HepG2 (cell line): ENCODE measurements at regions not wholly inside any gene's neighbourhood (a gene's known extent, or its start where the extent isn't known, plus 50 kb on each side); places are given as distances from the start of the nearest gene placed in this dataset.

Source experiments
- AGO2 ChIP-seq: fragments of 200-400 bp; formaldehyde crosslinking; optimal IDR thresholded peaks from 2 replicates; pipeline ENCODE3; 2017; ENCODE audit warnings: mild to moderate bottlenecking, low read depth, low read length, moderate library complexity
- BRD4 ChIP-seq: sonication (generic); formaldehyde crosslinking; IDR thresholded peaks from 2 replicates; pipeline ENCODE4 v1.4.0; 2020; ENCODE audit warnings: missing genetic modification reagents
- CHD2 ChIP-seq: IDR thresholded peaks from 2 replicates; pipeline ENCODE4 v1.6.1; 2011; ENCODE audit warnings: low read depth, low read length, improper control_type of control experiment
- FOXC1 ChIP-seq: sonication (generic); formaldehyde crosslinking; IDR thresholded peaks from 2 replicates; pipeline ENCODE4 v1.8.0; 2022; ENCODE audit warnings: mild to moderate bottlenecking, missing genetic modification reagents, borderline replicate concordance
- GATA4 ChIP-seq: sonication (generic); IDR thresholded peaks from 2 replicates; pipeline ENCODE4 v1.6.1; 2016; ENCODE audit warnings: antibody characterized with exemption, low read depth, borderline replicate concordance
- HOXA9 ChIP-seq: sonication (generic); formaldehyde crosslinking; IDR thresholded peaks from 2 replicates; pipeline ENCODE4 v1.8.1; 2022; ENCODE audit warnings: missing genetic modification reagents, mild to moderate bottlenecking, moderate library complexity, borderline replicate concordance
- JUN ChIP-seq: sonication (generic); formaldehyde crosslinking; IDR thresholded peaks from 2 replicates; pipeline ENCODE4 v1.4.0; 2020; ENCODE audit warnings: mild to moderate bottlenecking, missing genetic modification reagents
- KAT8 ChIP-seq: IDR thresholded peaks from 2 replicates; pipeline ENCODE4 v1.6.1; 2016; ENCODE audit warnings: missing genetic modification reagents, missing compliant biosample characterization
- MTF1 ChIP-seq: sonication (generic); formaldehyde crosslinking; IDR thresholded peaks from 2 replicates; pipeline ENCODE4 v1.5.0; 2020; ENCODE audit warnings: missing genetic modification reagents
- NFE2L2 ChIP-seq: fragments of 150-350 bp; IDR thresholded peaks from 2 replicates; pipeline ENCODE4 v1.6.1; 2014; ENCODE audit warnings: low read length
- PITX1 ChIP-seq: sonication (generic); formaldehyde crosslinking; IDR thresholded peaks from 2 replicates; pipeline ENCODE4 v1.5.1; 2020; ENCODE audit warnings: mild to moderate bottlenecking, missing genetic modification reagents
- SETDB1 ChIP-seq: sonication (generic); formaldehyde crosslinking; IDR thresholded peaks from 2 replicates; pipeline ENCODE4 v1.5.1; 2020; ENCODE audit warnings: missing genetic modification reagents, mild to moderate bottlenecking, borderline replicate concordance
- ZNF558 ChIP-seq: sonication (generic); formaldehyde crosslinking; IDR thresholded peaks from 2 replicates; pipeline ENCODE4 v1.9.0; 2022; ENCODE audit warnings: mild to moderate bottlenecking, missing genetic modification reagents, borderline replicate concordance
- ZNF788 ChIP-seq: sonication (generic); formaldehyde crosslinking; IDR thresholded peaks from 2 replicates; pipeline ENCODE4 v1.5.0; 2020; ENCODE audit warnings: mild to moderate bottlenecking, missing genetic modification reagents, borderline replicate concordance
- TF ChIP-seq, protein P1 (sequence below): sonication (generic); formaldehyde crosslinking; IDR thresholded peaks from 2 replicates; pipeline ENCODE4 v1.8.0; 2022; ENCODE audit warnings: mild to moderate bottlenecking, missing genetic modification reagents, moderate library complexity
- TF ChIP-seq, protein P2 (sequence below): sonication (generic); formaldehyde crosslinking; IDR thresholded peaks from 2 replicates; pipeline ENCODE4 v1.4.0; 2020; ENCODE audit warnings: missing genetic modification reagents
- TF ChIP-seq, protein P3 (sequence below): sonication (generic); formaldehyde crosslinking; IDR thresholded peaks from 2 replicates; pipeline ENCODE4 v1.9.0; 2021; ENCODE audit warnings: mild to moderate bottlenecking, missing genetic modification reagents

DNA sequence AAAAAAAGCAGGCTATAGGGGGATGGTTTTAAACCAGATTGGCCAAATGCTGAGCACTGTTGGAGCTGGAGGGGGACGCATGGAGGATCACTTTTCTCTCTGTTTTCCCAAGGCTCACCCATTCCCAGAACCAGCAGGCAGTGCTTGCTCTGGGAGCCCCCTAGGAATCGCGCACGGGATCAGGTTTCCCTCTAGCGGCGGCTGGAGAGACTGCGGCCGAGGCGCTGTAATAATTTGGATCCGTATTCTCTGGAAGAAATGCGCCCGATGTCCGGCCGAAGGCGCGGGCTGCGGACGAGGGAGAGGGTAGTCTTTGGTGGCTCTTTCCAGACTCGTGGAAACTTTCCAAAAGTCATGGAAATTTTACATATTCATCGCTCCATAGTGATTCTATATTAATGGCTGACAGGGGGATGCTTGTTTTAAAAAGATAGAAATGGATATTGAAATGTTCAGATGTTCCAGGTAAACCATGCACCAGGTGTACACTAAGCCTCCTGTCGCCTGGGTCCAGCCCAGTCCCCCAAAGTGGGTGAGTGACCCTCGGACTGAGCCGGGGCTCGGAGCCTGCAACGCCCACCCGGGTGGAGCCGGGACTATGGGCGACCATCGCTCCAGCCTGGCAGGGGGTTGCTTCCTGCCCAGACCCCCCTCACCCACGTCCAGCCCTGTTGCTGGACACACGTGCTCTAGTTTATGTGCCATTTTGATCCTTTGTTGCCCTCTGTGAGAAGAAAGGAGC, 78.7 kb upstream of the PHACTR3 start (continued):
- TF ChIP-seq NFE2L2: no peak
- no peak; the same call in 1 of the 2 replicates for TF ChIP-seq PITX1 (CRISPR knock-in tag)
- TF ChIP-seq MTF1 (CRISPR knock-in tag): no peak
- no peak for TF ChIP-seq CHD2
- TF ChIP-seq, protein P1, sequence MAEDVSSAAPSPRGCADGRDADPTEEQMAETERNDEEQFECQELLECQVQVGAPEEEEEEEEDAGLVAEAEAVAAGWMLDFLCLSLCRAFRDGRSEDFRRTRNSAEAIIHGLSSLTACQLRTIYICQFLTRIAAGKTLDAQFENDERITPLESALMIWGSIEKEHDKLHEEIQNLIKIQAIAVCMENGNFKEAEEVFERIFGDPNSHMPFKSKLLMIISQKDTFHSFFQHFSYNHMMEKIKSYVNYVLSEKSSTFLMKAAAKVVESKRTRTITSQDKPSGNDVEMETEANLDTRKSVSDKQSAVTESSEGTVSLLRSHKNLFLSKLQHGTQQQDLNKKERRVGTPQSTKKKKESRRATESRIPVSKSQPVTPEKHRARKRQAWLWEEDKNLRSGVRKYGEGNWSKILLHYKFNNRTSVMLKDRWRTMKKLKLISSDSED (CRISPR knock-in tag): no peak
- TF ChIP-seq FOXC1 (CRISPR knock-in tag): no peak
- 0 out of 2 replicates have a peak, but pooled peaks have one; percentile 11 for TF ChIP-seq ZNF788 (CRISPR knock-in tag)
- TF ChIP-seq BRD4 (CRISPR knock-in tag): no peak
- TF ChIP-seq, protein P2, sequence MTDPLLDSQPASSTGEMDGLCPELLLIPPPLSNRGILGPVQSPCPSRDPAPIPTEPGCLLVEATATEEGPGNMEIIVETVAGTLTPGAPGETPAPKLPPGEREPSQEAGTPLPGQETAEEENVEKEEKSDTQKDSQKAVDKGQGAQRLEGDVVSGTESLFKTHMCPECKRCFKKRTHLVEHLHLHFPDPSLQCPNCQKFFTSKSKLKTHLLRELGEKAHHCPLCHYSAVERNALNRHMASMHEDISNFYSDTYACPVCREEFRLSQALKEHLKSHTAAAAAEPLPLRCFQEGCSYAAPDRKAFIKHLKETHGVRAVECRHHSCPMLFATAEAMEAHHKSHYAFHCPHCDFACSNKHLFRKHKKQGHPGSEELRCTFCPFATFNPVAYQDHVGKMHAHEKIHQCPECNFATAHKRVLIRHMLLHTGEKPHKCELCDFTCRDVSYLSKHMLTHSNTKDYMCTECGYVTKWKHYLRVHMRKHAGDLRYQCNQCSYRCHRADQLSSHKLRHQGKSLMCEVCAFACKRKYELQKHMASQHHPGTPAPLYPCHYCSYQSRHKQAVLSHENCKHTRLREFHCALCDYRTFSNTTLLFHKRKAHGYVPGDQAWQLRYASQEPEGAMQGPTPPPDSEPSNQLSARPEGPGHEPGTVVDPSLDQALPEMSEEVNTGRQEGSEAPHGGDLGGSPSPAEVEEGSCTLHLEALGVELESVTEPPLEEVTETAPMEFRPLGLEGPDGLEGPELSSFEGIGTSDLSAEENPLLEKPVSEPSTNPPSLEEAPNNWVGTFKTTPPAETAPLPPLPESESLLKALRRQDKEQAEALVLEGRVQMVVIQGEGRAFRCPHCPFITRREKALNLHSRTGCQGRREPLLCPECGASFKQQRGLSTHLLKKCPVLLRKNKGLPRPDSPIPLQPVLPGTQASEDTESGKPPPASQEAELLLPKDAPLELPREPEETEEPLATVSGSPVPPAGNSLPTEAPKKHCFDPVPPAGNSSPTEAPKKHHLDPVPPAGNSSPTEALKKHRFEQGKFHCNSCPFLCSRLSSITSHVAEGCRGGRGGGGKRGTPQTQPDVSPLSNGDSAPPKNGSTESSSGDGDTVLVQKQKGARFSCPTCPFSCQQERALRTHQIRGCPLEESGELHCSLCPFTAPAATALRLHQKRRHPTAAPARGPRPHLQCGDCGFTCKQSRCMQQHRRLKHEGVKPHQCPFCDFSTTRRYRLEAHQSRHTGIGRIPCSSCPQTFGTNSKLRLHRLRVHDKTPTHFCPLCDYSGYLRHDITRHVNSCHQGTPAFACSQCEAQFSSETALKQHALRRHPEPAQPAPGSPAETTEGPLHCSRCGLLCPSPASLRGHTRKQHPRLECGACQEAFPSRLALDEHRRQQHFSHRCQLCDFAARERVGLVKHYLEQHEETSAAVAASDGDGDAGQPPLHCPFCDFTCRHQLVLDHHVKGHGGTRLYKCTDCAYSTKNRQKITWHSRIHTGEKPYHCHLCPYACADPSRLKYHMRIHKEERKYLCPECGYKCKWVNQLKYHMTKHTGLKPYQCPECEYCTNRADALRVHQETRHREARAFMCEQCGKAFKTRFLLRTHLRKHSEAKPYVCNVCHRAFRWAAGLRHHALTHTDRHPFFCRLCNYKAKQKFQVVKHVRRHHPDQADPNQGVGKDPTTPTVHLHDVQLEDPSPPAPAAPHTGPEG (CRISPR knock-in tag): no peak
- 0 out of 2 replicates have a peak, but pooled peaks have one; percentile 28 for TF ChIP-seq KAT8 (CRISPR knock-in tag)
- no peak for TF ChIP-seq HOXA9
- TF ChIP-seq AGO2: no peak
- no peak for TF ChIP-seq JUN (CRISPR knock-in tag)
- no peak for TF ChIP-seq SETDB1 (CRISPR knock-in tag)
- no peak for TF ChIP-seq ZNF558 (CRISPR knock-in tag)
- TF ChIP-seq, protein P3, sequence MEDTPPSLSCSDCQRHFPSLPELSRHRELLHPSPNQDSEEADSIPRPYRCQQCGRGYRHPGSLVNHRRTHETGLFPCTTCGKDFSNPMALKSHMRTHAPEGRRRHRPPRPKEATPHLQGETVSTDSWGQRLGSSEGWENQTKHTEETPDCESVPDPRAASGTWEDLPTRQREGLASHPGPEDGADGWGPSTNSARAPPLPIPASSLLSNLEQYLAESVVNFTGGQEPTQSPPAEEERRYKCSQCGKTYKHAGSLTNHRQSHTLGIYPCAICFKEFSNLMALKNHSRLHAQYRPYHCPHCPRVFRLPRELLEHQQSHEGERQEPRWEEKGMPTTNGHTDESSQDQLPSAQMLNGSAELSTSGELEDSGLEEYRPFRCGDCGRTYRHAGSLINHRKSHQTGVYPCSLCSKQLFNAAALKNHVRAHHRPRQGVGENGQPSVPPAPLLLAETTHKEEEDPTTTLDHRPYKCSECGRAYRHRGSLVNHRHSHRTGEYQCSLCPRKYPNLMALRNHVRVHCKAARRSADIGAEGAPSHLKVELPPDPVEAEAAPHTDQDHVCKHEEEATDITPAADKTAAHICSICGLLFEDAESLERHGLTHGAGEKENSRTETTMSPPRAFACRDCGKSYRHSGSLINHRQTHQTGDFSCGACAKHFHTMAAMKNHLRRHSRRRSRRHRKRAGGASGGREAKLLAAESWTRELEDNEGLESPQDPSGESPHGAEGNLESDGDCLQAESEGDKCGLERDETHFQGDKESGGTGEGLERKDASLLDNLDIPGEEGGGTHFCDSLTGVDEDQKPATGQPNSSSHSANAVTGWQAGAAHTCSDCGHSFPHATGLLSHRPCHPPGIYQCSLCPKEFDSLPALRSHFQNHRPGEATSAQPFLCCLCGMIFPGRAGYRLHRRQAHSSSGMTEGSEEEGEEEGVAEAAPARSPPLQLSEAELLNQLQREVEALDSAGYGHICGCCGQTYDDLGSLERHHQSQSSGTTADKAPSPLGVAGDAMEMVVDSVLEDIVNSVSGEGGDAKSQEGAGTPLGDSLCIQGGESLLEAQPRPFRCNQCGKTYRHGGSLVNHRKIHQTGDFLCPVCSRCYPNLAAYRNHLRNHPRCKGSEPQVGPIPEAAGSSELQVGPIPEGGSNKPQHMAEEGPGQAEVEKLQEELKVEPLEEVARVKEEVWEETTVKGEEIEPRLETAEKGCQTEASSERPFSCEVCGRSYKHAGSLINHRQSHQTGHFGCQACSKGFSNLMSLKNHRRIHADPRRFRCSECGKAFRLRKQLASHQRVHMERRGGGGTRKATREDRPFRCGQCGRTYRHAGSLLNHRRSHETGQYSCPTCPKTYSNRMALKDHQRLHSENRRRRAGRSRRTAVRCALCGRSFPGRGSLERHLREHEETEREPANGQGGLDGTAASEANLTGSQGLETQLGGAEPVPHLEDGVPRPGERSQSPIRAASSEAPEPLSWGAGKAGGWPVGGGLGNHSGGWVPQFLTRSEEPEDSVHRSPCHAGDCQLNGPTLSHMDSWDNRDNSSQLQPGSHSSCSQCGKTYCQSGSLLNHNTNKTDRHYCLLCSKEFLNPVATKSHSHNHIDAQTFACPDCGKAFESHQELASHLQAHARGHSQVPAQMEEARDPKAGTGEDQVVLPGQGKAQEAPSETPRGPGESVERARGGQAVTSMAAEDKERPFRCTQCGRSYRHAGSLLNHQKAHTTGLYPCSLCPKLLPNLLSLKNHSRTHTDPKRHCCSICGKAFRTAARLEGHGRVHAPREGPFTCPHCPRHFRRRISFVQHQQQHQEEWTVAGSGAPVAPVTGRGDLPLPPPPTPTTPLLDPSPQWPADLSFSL (CRISPR knock-in tag): no peak
- no peak for TF ChIP-seq GATA4
